HG03439 (cell line): ENCODE measurements at regions not wholly inside any gene's neighbourhood (a gene's known extent, or its start where the extent isn't known, plus 50 kb on each side); places are given as distances from the start of the nearest gene placed in this dataset.

Source experiments
- ATAC-seq: cut with Tn5 transposase; IDR thresholded peaks from one replicate; pipeline ENCODE4 v1.9.1; 2021; ENCODE audit warnings: mild to moderate bottlenecking, moderate library complexity; ENCODE audit not compliant: unreplicated experiment

- no peak for ATAC-seq
Observed at GRCh38 chr9:79807971-79808370, 236.2 kb downstream of the TLE4 start.

DNA sequence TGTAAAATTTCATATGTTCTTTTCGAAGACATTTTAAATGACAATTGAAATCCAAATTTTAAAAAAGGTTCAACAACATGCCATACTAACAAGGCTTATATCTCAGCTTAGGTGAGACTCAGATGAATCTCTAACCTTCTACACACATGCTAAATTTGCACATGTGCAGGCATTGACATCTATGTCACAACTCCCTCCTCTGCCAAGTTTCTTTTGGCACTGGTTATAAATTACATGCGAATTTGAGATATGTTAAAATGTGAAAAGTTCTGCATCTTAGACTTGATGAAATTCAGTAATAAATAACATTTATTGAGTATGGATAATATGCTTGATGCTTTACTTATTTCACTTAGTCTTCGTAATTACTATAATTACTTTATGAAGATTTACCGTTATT lies 234.3 kb downstream of the TLE4 start:
- no peak for ATAC-seq

GRCh38 chr9:79801459-79801858 lies 229.7 kb downstream of the TLE4 start:
- no peak for ATAC-seq

GRCh38 chr9:79800578-79800977 lies 228.8 kb downstream of the TLE4 start:
- no peak for ATAC-seq

DNA sequence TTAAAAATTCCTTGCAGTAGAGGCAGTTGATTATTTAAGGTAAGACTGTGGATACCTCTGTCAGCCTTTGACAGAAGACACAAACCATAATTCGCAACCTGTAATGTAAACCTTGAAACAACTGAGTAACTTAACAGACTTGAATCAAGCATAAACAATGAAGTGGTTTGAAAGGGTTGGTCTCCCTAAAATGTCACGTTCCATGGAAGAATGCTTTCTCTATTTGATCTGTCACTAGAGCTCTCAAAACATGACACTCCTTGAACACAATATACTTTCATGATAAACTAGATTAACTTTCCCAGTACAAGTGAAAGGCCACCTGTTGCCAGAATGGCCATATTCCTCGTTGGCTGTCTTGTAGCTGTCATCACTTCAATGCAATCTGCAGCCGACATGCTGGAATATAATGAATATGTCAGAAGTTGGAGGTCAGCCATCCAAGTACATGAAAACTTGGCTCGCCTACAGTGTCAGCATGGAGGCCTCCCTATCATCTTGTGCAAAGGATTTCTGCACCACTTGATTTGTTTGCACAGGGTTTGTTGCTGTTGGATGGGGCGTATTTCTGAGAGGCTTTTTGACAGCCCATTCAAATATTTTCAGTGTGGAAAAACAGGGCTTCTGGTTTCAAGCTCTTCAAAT lies 228.0 kb downstream of the TLE4 start:
- no peak for ATAC-seq

GRCh38 chr9:79798450-79798849 lies 226.7 kb downstream of the TLE4 start:
- no peak for ATAC-seq

DNA sequence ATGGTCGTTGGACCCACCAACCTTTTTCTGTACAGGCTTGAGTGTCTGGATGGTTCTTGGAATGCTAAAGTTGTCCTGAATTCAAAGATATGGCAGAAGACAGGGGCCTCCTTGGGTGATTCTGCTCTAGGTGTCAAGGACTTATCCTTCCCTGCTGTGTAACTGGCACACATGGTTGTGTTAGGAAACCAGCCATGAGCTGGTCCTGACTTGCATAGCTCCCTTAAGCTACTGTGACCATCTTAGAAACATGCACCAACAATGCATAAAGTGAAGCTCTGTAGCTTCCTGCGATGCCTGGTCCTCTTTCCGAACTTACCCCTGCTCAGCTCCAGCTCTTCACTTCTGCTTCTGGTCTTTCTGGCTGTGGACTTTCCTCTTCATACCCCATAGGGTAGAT lies 224.6 kb downstream of the TLE4 start:
- no peak for ATAC-seq

GRCh38 chr9:79788662-79789061 lies 216.9 kb downstream of the TLE4 start:
- no peak for ATAC-seq

DNA sequence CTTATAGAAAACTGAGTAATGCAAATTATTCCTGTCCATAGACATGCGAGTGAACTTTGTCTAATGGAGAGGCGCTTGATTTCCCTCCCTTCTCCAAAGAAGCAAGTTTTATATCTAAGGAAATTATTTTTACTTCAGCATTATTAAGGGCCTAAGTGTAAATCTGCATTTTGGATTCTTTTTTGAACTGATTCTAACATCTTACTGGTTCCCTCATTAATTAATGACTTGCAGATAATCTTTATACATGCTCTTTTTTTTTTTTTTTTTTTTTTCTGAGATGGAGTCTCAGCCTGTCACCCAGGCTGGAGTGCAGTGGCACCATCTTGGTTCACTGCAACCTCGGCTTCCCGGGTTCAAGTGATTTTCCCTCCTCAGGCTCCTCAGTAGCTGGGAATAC lies 209.5 kb downstream of the TLE4 start:
- no peak for ATAC-seq

- ATAC-seq, result no peak
Observed at GRCh38 chr9:79780559-79780958, 208.8 kb downstream of the TLE4 start.

DNA sequence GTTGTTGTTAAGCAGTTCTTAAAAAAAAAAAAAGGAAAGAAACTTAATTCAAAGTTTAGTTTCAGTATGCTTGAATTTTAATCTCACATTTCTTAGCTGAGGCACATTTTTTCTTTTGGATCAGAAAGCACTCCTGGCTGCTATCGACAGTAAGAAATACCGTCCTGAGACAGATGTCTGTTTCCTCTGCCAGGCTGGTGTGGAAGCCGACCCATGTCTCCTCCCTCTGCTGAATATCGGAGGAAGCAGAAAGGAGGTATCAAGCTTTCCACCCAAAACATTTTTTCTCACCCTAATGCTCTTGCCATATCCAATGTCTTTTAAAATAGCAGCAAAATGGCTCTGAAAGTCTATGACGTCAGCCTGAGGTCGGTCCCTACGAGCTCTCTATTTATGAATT lies 208.1 kb downstream of the TLE4 start:
- no peak for ATAC-seq

- no peak for ATAC-seq
Observed at GRCh38 chr9:79778581-79778980, 206.8 kb downstream of the TLE4 start.

GRCh38 chr9:79776581-79776980 lies 204.8 kb downstream of the TLE4 start:
- ATAC-seq, result no peak
